H1 (cell line): ENCODE measurements at regions not wholly inside any gene's neighbourhood (a gene's known extent, or its start where the extent isn't known, plus 50 kb on each side); places are given as distances from the start of the nearest gene placed in this dataset.

ENCODE experiments used
- CTCF ChIA-PET: fragments of 300-600 bp; sonication (Branson Sonifier 250); formaldehyde crosslinking; loops from one replicate; lab custom pipeline; 2021; ENCODE audit not compliant: partially characterized antibody; lab: Charles Lee
- POLR2A ChIA-PET: fragments of 300-600 bp; sonication (Branson Sonifier 250); formaldehyde crosslinking; loops from one replicate; lab custom pipeline; 2021; ENCODE audit warnings: inconsistent platforms; ENCODE audit not compliant: partially characterized antibody; lab: Charles Lee
- DNase-seq, 2 experiments: peaks; one replicate each; pipeline versions ENCODE4 v3.0.0 to v3.0.0-alpha.2; 2010 to 2022; ENCODE audit warnings: low spot score in 2 of 2, low read depth in 1 of 2, mixed read lengths in 1 of 2
- FAIRE-seq: peaks from 2 replicates; lab custom pipeline; 2011; peaks lifted over from hg19 to GRCh38; lab: Jason Lieb, UNC
- H2AFZ ChIP-seq: 2 replicates; pipeline ENCODE4 v1.8.1; 2012; ENCODE audit warnings: low read length, inconsistent platforms
- H2AK5ac ChIP-seq: 2 replicates; pipeline ENCODE4 v1.6.1; 2013; ENCODE audit warnings: low read depth, low read length
- H2BK120ac ChIP-seq: replicated peaks from 2 replicates; pipeline ENCODE3; 2013; ENCODE audit warnings: low read depth, low read length, inconsistent platforms
- H2BK12ac ChIP-seq: 2 replicates; pipeline ENCODE4 v1.6.1; 2013; ENCODE audit warnings: low read depth, low read length
- H2BK15ac ChIP-seq: 2 replicates; pipeline ENCODE4 v1.6.1; 2013; ENCODE audit warnings: low read length
- H2BK20ac ChIP-seq: 2 replicates; pipeline ENCODE4 v1.6.1; 2013; ENCODE audit warnings: low read length
- H2BK5ac ChIP-seq: 2 replicates; pipeline ENCODE4 v1.6.1; 2013; ENCODE audit warnings: low read depth, low read length
- H3K14ac ChIP-seq: 2 replicates; pipeline ENCODE4 v1.6.1; 2013; ENCODE audit warnings: inconsistent platforms; ENCODE audit not compliant: insufficient read length
- H3K18ac ChIP-seq: 2 replicates; pipeline ENCODE4 v1.6.1; 2013; ENCODE audit warnings: low read length; ENCODE audit errors: extremely low read depth
- H3K23ac ChIP-seq: 2 replicates; pipeline ENCODE4 v1.6.1; 2013; ENCODE audit warnings: inconsistent platforms; ENCODE audit not compliant: insufficient read length
- H3K23me2 ChIP-seq: 2 replicates; pipeline ENCODE4 v1.6.1; 2013; ENCODE audit warnings: low read depth, low read length
- H3K27ac ChIP-seq: 2 replicates; pipeline ENCODE4 v1.6.1; 2011; ENCODE audit warnings: low read depth, low read length, inconsistent platforms
- H3K27me3 ChIP-seq, 4 experiments: replicated peaks in 1 of 4; 1 replicate in 1 of 4; 2 replicates in 3 of 4; pipeline versions ENCODE4 v1.6.1 to v1.8.1; 2011 to 2013; ENCODE audit warnings: low read length in 3 of 4, mild to moderate bottlenecking in 3 of 4, inconsistent platforms in 2 of 4, mixed read lengths in 2 of 4, moderate library complexity in 1 of 4; ENCODE audit not compliant: control insufficient read depth in 3 of 4, insufficient read depth in 3 of 4; ENCODE audit errors: extremely low read depth in 1 of 4
- H3K36me3 ChIP-seq, 4 experiments: 2 replicates each; pipeline versions ENCODE4 v1.6.1 to v1.8.1; 2011 to 2013; ENCODE audit warnings: mild to moderate bottlenecking in 4 of 4, low read length in 3 of 4, moderate library complexity in 2 of 4, control low read depth in 1 of 4, inconsistent platforms in 1 of 4; ENCODE audit not compliant: insufficient read depth in 4 of 4, control insufficient read depth in 2 of 4
- H3K4ac ChIP-seq: replicated peaks from 2 replicates; pipeline ENCODE3; 2013; ENCODE audit warnings: low read length, low read depth, mixed read lengths, inconsistent platforms; ENCODE audit not compliant: insufficient read length
- H3K4me1 ChIP-seq, 4 experiments: replicated peaks in 1 of 4; 1 replicate in 1 of 4; 2 replicates in 3 of 4; pipeline versions ENCODE4 v1.6.1 to v1.8.1; 2011 to 2013; ENCODE audit warnings: low read length in 3 of 4, inconsistent platforms in 2 of 4, mixed read lengths in 1 of 4; ENCODE audit not compliant: insufficient read depth in 4 of 4, control insufficient read depth in 3 of 4
- H3K4me2 ChIP-seq, 2 experiments: 2 replicates each; pipeline versions ENCODE4 v1.6.1 to v1.8.1; 2011 to 2013; ENCODE audit warnings: low read depth in 2 of 2, low read length in 2 of 2, control low read depth in 1 of 2, inconsistent platforms in 1 of 2, mild to moderate bottlenecking in 1 of 2; ENCODE audit not compliant: insufficient read depth in 1 of 2
- H3K4me3 ChIP-seq, 4 experiments: fragments of 200-600, 300-600 bp in 1 of 4; sonication (generic), shearing (Covaris generic), sonication (Bioruptor Twin) in 1 of 4; 2 replicates each; pipeline versions ENCODE4 v1.5.1 to v1.8.1; 2011 to 2016; ENCODE audit warnings: low read length in 4 of 4, low read depth in 3 of 4, control low read depth in 2 of 4, inconsistent platforms in 2 of 4, mild to moderate bottlenecking in 2 of 4, mixed read lengths in 1 of 4, moderate library complexity in 1 of 4; ENCODE audit not compliant: insufficient read depth in 2 of 4; ENCODE audit errors: extremely low read depth in 1 of 4
- H3K56ac ChIP-seq: replicated peaks from 2 replicates; pipeline ENCODE3; 2013; ENCODE audit warnings: low read depth, mild to moderate bottlenecking, mixed read lengths, low read length, inconsistent platforms; ENCODE audit not compliant: insufficient read length
- H3K79me1 ChIP-seq: 2 replicates; pipeline ENCODE4 v1.6.1; 2013; ENCODE audit warnings: low read depth, low read length, control low read depth
- H3K79me2 ChIP-seq, 2 experiments: 2 replicates each; pipeline versions ENCODE4 v1.6.1 to v1.8.1; 2012 to 2013; ENCODE audit warnings: low read length in 2 of 2, mild to moderate bottlenecking in 2 of 2, inconsistent platforms in 1 of 2; ENCODE audit not compliant: insufficient read depth in 2 of 2, control insufficient read depth in 1 of 2
- H3K9ac ChIP-seq, 4 experiments: replicated peaks in 1 of 4; 1 replicate in 1 of 4; 2 replicates in 3 of 4; pipeline versions ENCODE4 v1.6.1 to v1.8.1; 2011 to 2013; ENCODE audit warnings: low read depth in 3 of 4, low read length in 3 of 4, control low read depth in 2 of 4, mild to moderate bottlenecking in 2 of 4, moderate library complexity in 2 of 4, inconsistent platforms in 1 of 4; ENCODE audit errors: extremely low read depth in 1 of 4
- H3K9me3 ChIP-seq, 2 experiments: 2 replicates each; pipeline versions ENCODE4 v1.6.1 to v1.8.1; 2012 to 2013; ENCODE audit warnings: mild to moderate bottlenecking in 2 of 2, moderate library complexity in 2 of 2, control low read depth in 1 of 2, inconsistent platforms in 1 of 2, low read depth in 1 of 2, low read length in 1 of 2, mixed read lengths in 1 of 2; ENCODE audit not compliant: insufficient read depth in 2 of 2
- H4K20me1 ChIP-seq, 2 experiments: replicated peaks in 1 of 2; 2 replicates each; pipeline versions ENCODE3 to v1.8.1; 2011 to 2013; ENCODE audit warnings: inconsistent platforms in 2 of 2, low read length in 2 of 2, mild to moderate bottlenecking in 1 of 2; ENCODE audit not compliant: insufficient read depth in 2 of 2, control insufficient read depth in 1 of 2
- H4K5ac ChIP-seq: 2 replicates; pipeline ENCODE4 v1.6.1; 2013; ENCODE audit warnings: low read length, low read depth, mixed read lengths, inconsistent platforms; ENCODE audit not compliant: insufficient read length
- H4K8ac ChIP-seq: 2 replicates; pipeline ENCODE4 v1.8.0; 2013; ENCODE audit warnings: mild to moderate bottlenecking, moderate library complexity, low read length, inconsistent platforms; ENCODE audit not compliant: insufficient read depth; ENCODE audit errors: extremely low read depth
- H4K91ac ChIP-seq: replicated peaks from 2 replicates; pipeline ENCODE3; 2013; ENCODE audit warnings: low read length, mixed read lengths, inconsistent platforms; ENCODE audit not compliant: insufficient read length
- ASH2L ChIP-seq: fragments of 200-600, 300-600 bp; sonication (generic); IDR thresholded peaks from one replicate; pipeline ENCODE4 v1.7.1; 2017; ENCODE audit warnings: low read length
- CREB1 ChIP-seq: IDR thresholded peaks from 2 replicates; pipeline ENCODE4 v1.6.1; 2012; ENCODE audit warnings: inconsistent platforms
- E2F6 ChIP-seq: IDR thresholded peaks from 2 replicates; pipeline ENCODE4 v1.6.1; 2012; ENCODE audit warnings: inconsistent platforms
- FOSL1 ChIP-seq: IDR thresholded peaks from 2 replicates; pipeline ENCODE4 v1.6.1; 2011; ENCODE audit warnings: mild to moderate bottlenecking, low read depth, low read length, moderate library complexity; ENCODE audit not compliant: insufficient read depth
- HDAC6 ChIP-seq: IDR thresholded peaks from one replicate; pipeline ENCODE4 v1.7.1; 2012; ENCODE audit warnings: low read depth, mild to moderate bottlenecking, inconsistent platforms, low read length, moderate library complexity
- JUN ChIP-seq: IDR thresholded peaks from 2 replicates; pipeline ENCODE4 v1.6.1; 2011; ENCODE audit warnings: low read depth, mild to moderate bottlenecking, improper control_type of control experiment, low read length
- MAFK ChIP-seq: IDR thresholded peaks from 2 replicates; pipeline ENCODE4 v1.6.1; 2012; ENCODE audit warnings: low read depth, mild to moderate bottlenecking, improper control_type of control experiment, low read length
- PHF8 ChIP-seq: fragments of 200-600 bp; sonication (generic); conservative IDR thresholded peaks from 2 replicates; pipeline ENCODE4 v1.7.1; 2012; ENCODE audit warnings: low read depth, mild to moderate bottlenecking, inconsistent platforms, low read length, moderate library complexity
- RBBP5 ChIP-seq: IDR thresholded peaks from 2 replicates; pipeline ENCODE4 v1.7.1; 2012; ENCODE audit warnings: low read depth, mild to moderate bottlenecking, inconsistent platforms, low read length, moderate library complexity, borderline replicate concordance
- RNF2 ChIP-seq: fragments of 200-900, 300-1000 bp; sonication (generic); IDR thresholded peaks from 2 replicates; pipeline ENCODE4 v1.7.1; 2016; ENCODE audit warnings: borderline replicate concordance, low read depth, mild to moderate bottlenecking, antibody characterized with exemption, low read length; ENCODE audit not compliant: poor library complexity, severe bottlenecking; ENCODE audit errors: missing control alignments
- SAP30 ChIP-seq: fragments of 300-600 bp; sonication (generic); IDR thresholded peaks from 2 replicates; pipeline ENCODE4 v1.7.1; 2012; ENCODE audit warnings: low read length, moderate library complexity, mild to moderate bottlenecking, inconsistent platforms; ENCODE audit not compliant: insufficient read depth, insufficient replicate concordance
- TAF7 ChIP-seq: optimal IDR thresholded peaks from 2 replicates; pipeline ENCODE3; 2011; ENCODE audit warnings: low read depth, mild to moderate bottlenecking, inconsistent platforms, low read length, moderate library complexity, borderline replicate concordance
- TBP ChIP-seq: IDR thresholded peaks from 2 replicates; pipeline ENCODE4 v1.6.1; 2011; ENCODE audit warnings: low read depth, low read length, improper control_type of control experiment
- YY1 ChIP-seq: IDR thresholded peaks from 2 replicates; pipeline ENCODE4 v1.6.1; 2011; ENCODE audit warnings: low read depth, mild to moderate bottlenecking, low read length
- WGBS, 2 experiments: shearing (Covaris generic) in 1 of 2; methylation state at CpG; one replicate each; pipeline versions ENCODE4 v1.1.6 to v1.1.7; 2013 to 2015; ENCODE audit warnings: low lambda C conversion rate in 2 of 2, mixed read lengths in 2 of 2, inconsistent platforms in 1 of 2, low coverage in 1 of 2, missing lambda C conversion rate in 1 of 2; ENCODE audit not compliant: insufficient replicate concordance in 2 of 2, insufficient coverage in 1 of 2, insufficient read length in 1 of 2; ENCODE audit errors: extremely low coverage in 1 of 2, missing lambda C conversion rate in 1 of 2; 5-methylcytosine and 5-hydroxymethylcytosine counted together

GRCh38 chr3:153623834-153624233 lies 461.8 kb downstream of the RAP2B start:
- Histone ChIP-seq H3K79me2 (no peaks in the 10 kb centered on the region), H3K9me3 (peaks cover 0 to 3% of the 10 kb centered on the region in 2 experiments; a peak in 2 of 4 replicates), H4K91ac (no peak overlapping the region), H2BK120ac (no peak overlapping the region), H3K4me1 (no peaks in the 10 kb centered on the region), H2AK5ac (no peak overlapping the region), H3K14ac (no peak overlapping the region), H3K18ac (no peak overlapping the region), H4K8ac (no peak overlapping the region), H4K5ac (no peak overlapping the region), H4K20me1 (no peaks in the 10 kb centered on the region), H3K4me3 (no peak overlapping the region), H3K23ac (no peak overlapping the region), H3K36me3 (no peaks in the 10 kb centered on the region; a peak in 1 of 8 replicates), H3K4ac (no peak overlapping the region), H2BK15ac (no peak overlapping the region), H3K56ac (no peak overlapping the region), H3K79me1 (no peaks in the 10 kb centered on the region), H2BK12ac (no peak overlapping the region), H2AFZ (no peak overlapping the region; the same call in 1 of the 2 replicates), H2BK5ac (no peak overlapping the region), H3K4me2 (no peak overlapping the region), H3K27ac (no peak overlapping the region), H2BK20ac (no peak overlapping the region), H3K23me2 (no peaks in the 10 kb centered on the region), H3K9ac (no peak overlapping the region), H3K27me3 (no peaks in the 10 kb centered on the region)
- FAIRE-seq (no peak), DNase-seq (no peak)
- CTCF ChIA-PET, result interaction anchor here (0.6 kb wide), 1 partner anchor 9 kb away, joined by 4 read pairs; no protein-coding TSS in a partner anchor
- POLR2A ChIA-PET, result no interaction called here
- WGBS, 2 experiments, result 100% methylated on average over 1 of the region's 1 CpG; no CpG with 5 or more reads in 1 of the 2 experiments
- TF ChIP-seq ASH2L (no peak), YY1 (no peak), HDAC6 (no peak), MAFK (no peak), FOSL1 (no peak), RNF2 (no peak), JUN (no peak), RBBP5 (no peak), TAF7 (no peak), SAP30 (no peak), E2F6 (no peak), CREB1 (no peak), PHF8 (no peak), TBP (no peak)
